GM20000 (cell line): ENCODE measurements at regions not wholly inside any gene's neighbourhood (a gene's known extent, or its start where the extent isn't known, plus 50 kb on each side); places are given as distances from the start of the nearest gene placed in this dataset.

Experiments
- DNase-seq: peaks from one replicate; pipeline ENCODE4 v3.0.0; 2012; ENCODE audit warnings: low spot score
- TF ChIP-seq, protein P1 (sequence below): IDR thresholded peaks from 2 replicates; pipeline ENCODE4 v1.5.1; 2012; ENCODE audit warnings: mild to moderate bottlenecking, control low read depth; ENCODE audit errors: extremely low read depth, missing control alignments

DNA sequence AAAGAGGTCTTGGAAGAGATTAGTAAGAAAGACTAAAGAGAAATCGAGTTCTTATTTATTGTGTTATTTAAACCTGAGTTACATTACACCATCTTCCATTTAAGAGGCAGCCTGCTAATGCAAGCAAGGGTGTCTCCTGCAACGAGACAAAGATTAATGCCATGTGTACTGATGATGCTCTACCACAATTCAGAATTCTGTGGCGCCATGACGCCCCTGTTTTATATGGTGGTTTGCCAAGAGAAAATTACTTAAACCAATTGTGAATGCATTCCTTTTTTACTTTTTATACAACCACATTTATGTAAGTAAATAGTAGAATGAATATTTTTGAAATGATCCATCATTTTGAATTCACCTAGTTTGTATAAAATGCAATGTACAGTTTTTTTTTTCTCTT, 356.1 kb upstream of the ZEB2 start:
- no peak for DNase-seq

DNA sequence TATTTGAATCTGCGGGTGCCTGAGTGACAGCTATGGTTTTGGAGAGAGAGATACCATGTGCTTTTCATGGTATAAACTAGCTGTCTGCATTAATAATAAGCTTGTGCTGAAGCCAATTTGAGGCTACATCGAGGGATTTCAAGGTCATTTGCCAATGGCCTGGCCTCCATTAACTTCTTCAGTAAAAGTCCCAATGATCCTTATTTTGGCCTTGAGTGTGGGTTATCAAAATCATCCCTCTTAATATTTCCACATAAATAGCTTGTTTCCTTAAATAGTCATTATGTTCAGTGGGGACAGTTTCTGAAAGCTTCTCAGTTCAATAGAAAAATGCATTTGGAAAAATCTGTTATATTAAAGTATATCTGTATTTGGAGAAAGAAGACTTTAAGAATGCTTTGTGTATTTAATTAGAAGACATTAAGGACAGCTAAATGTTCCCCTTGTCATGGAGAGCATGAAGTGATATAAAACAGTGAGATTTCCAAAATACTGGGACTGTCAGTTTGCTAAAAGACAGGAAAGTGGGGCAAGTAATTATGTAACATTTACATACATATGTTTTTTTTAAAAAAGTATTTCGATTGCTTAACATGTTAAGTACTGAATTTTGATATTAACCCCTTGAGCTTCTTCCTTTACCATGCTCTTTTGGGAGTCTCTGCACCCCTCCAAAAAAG, 355.5 kb upstream of the ZEB2 start:
- no peak for DNase-seq
- TF ChIP-seq, protein P1, sequence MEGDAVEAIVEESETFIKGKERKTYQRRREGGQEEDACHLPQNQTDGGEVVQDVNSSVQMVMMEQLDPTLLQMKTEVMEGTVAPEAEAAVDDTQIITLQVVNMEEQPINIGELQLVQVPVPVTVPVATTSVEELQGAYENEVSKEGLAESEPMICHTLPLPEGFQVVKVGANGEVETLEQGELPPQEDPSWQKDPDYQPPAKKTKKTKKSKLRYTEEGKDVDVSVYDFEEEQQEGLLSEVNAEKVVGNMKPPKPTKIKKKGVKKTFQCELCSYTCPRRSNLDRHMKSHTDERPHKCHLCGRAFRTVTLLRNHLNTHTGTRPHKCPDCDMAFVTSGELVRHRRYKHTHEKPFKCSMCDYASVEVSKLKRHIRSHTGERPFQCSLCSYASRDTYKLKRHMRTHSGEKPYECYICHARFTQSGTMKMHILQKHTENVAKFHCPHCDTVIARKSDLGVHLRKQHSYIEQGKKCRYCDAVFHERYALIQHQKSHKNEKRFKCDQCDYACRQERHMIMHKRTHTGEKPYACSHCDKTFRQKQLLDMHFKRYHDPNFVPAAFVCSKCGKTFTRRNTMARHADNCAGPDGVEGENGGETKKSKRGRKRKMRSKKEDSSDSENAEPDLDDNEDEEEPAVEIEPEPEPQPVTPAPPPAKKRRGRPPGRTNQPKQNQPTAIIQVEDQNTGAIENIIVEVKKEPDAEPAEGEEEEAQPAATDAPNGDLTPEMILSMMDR, result no peak

More for the DNA sequence above, 356.1 kb upstream of the ZEB2 start:
- TF ChIP-seq, protein P1, result no peak

DNA sequence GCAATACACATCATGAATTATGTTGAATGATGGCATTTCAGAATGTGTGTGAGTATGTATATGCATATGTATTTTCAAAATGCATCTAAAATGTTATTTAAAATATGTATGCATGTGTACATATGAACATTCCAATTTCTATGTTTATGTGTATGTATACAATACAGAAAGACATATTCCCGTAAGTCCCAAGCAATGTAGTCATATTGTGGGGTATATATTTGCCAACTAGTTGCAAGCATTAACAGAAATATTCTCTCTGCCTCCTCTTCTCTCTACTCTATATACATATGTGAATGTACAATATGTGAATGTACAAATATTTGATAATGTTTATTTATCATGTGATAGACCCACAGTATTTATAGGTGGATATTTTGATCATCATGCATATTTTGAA, 345.8 kb upstream of the ZEB2 start:
- TF ChIP-seq, protein P1, result no peak

DNA sequence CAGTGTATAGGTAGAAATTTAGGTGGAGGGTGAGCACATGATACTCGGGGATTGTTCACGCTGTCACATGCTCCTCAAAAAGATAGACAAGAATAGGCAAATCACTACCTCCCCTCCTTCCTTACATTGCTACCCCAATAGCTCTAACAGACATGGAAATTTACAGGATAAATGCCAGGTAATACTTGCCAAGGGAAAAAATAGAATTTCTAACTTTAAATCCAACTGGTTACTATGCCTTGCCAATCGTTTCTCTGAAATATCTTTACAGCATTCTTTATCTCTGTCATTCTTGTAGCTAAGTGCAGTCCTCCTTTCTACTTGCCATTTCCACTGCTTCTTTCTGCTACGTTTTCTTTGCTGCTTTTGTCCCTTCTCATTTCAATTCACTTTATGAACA, 339.8 kb upstream of the ZEB2 start:
- TF ChIP-seq, protein P1, result no peak
- no peak for DNase-seq

More for the DNA sequence above, 345.8 kb upstream of the ZEB2 start:
- no peak for DNase-seq

DNA sequence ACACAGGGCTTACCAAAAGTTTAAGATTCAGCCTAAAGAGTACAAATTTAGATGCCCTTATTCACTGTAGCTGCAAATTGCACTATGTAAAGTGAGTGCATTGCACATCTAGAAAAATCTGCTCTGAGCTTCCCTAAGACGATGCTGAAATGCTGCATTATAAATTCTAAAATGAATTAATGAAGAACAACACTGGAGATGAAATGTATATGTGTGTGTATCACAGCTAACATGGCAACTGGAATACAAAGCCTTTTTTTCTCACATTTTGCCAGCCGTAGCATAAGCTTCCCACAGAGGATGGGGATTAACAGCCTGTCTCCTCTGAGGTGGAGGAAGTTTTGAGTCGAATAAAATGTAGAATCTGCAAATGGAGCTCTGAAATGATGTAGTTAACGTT, 338.3 kb upstream of the ZEB2 start:
- TF ChIP-seq, protein P1, result no peak
- no peak for DNase-seq

DNA sequence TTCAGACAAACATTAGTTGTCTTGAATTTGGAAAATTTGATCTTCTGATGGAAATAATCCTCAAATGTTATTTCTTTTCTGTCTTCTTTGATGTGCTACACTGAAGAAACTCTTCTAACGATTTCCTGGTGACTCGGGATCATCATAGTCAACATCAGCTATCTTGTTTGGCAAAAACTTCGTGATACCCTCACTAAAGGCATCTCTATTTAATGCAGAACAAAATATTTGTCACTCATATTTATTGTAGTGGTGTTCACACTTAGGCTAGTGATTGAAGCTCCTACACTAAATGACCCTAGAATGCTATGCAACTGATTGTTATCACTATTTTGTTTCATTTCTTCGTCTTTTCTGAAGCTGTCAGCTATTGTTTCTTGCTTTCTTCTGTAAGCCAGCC, 334.7 kb upstream of the ZEB2 start:
- no peak for DNase-seq
- TF ChIP-seq, protein P1, result no peak

DNA sequence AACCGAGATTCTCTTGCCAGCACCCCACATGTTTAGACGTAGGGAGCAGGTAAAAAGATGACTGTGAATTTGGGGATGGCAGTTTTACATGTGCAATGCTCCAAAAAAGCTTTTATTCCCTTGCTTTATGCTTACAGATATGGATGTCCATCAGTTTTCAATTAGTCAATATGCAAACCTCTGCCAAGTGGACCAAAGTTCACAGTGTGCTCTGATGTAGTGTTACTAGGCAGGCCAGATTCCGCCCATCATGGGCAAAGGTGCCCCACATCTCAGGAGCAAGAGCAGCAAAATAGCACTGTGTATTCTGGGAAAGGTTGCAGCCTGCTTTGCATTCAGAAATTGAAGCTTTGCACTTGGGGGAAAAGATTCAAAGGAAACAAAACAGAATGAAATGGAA, 329.7 kb upstream of the ZEB2 start:
- no peak for DNase-seq
- TF ChIP-seq, protein P1, result no peak
